ENCODE measurements at regions not wholly inside any gene's neighbourhood (a gene's known extent, or its start where the extent isn't known, plus 50 kb on each side); places are given as distances from the start of the nearest gene placed in this dataset.

- Histone ChIP-seq H2AK9ac (replicated peaks; ENCODE audit: low read depth, low read length, poor library complexity) (no peak overlapping the region), H4K8ac (ENCODE audit: low read depth in 2 of 2, low read length in 2 of 2) (no peak overlapping the region), H2AK5ac (ENCODE audit: low read depth, low read length) (no peak overlapping the region), H2BK120ac (ENCODE audit: low read depth, low read length) (peak overlapping the region; percentile 59; the same call in 1 of the 2 replicates), H3K27me3 (ENCODE audit: control insufficient read depth, insufficient read depth, low read length) (no peaks in the 10 kb centered on the region), H2AFZ (replicated peaks; ENCODE audit: low read length, poor library complexity) (no peak overlapping the region), H3K9ac (ENCODE audit: low read depth, low read length) (no peak overlapping the region), H3K27ac (ENCODE audit: insufficient read depth, low read length) (no peak overlapping the region), H3K4me2 (ENCODE audit: low read depth, low read length) (no peak overlapping the region), H2BK5ac (ENCODE audit: low read depth, low read length, poor library complexity, severe bottlenecking) (no peak overlapping the region), H3K79me1 (ENCODE audit: low read depth in 1 of 2, low read length in 2 of 2) (no peaks in the 10 kb centered on the region), H3K4me1 (ENCODE audit: control insufficient read depth, insufficient read depth, low read length) (no peaks in the 10 kb centered on the region), H3K4ac (ENCODE audit: low read depth, low read length) (peak overlapping the region; percentile 45), H3K9me1 (ENCODE audit: insufficient read depth, low read length) (no peaks in the 10 kb centered on the region), H4K20me1 (ENCODE audit: insufficient read depth, low read length) (no peaks in the 10 kb centered on the region), H4K5ac (ENCODE audit: low read depth, low read length) (no peak overlapping the region), H2BK15ac (ENCODE audit: low read depth, low read length) (0 out of 3 replicates have a peak overlapping the region, but pooled peaks have one; percentile 2), H3K36me3 (ENCODE audit: control insufficient read depth, insufficient read depth, low read length) (no peaks in the 10 kb centered on the region), H3K56ac (ENCODE audit: extremely low read depth, insufficient read depth, low read length) (no peak overlapping the region), H2BK20ac (ENCODE audit: low read depth, low read length) (peak overlapping the region; percentile 57; the same call in 1 of the 2 replicates), H3K4me3 (ENCODE audit: insufficient read depth, low read depth, low read length) (no peak overlapping the region), H4K91ac (ENCODE audit: insufficient read depth, low read depth, low read length) (no peak overlapping the region), H3K14ac (replicated peaks; ENCODE audit: low read depth, low read length) (no peak overlapping the region), H3K18ac (ENCODE audit: low read depth, low read length) (no peak overlapping the region), H3K23ac (ENCODE audit: low read depth, low read length) (no peak overlapping the region), H3K9me3 (ENCODE audit: control insufficient read depth, insufficient read depth, low read length) (no peaks in the 10 kb centered on the region)
- no CpG with 5 or more reads among the region's 6 CpGs for WGBS, 2 experiments (ENCODE audit: extremely low coverage in 2 of 2, insufficient read length in 1 of 2)
- dilution Hi-C loops (cut with HindIII; ENCODE audit: low sequenced_read_pairs, unreplicated experiment) (no loop called here), intact Hi-C loops (cut with micrococcal nuclease) (no loop called here), in situ Hi-C loops (cut with MboI; ENCODE audit: low sequenced_read_pairs) (no loop called here)
- DNase-seq = no peak
- POLR2A ChIA-PET (ENCODE audit: unreplicated experiment) = no interaction called here
- ATAC-seq (ENCODE audit: low read depth) = no peak
- CTCF ChIA-PET = interaction anchor here (0.8 kb wide), 1 partner anchor 953 kb away, joined by 6 read pairs; no protein-coding TSS in a partner anchor
- BruUV-seq (replicated peaks) = no TSS peak
- TF ChIP-seq MAFK (IDR thresholded peaks at IDR 0.05; ENCODE audit: low read depth, low read length) = no peak
- no peak for TF ChIP-seq RFX5 (IDR thresholded peaks at IDR 0.05; ENCODE audit: low read depth, low read length)
- no peak for TF ChIP-seq ELK1 (IDR thresholded peaks at IDR 0.05; ENCODE audit: borderline replicate concordance, low read depth, low read length)
- no peak for TF ChIP-seq BHLHE40 (IDR thresholded peaks at IDR 0.05; ENCODE audit: low read depth, low read length)
- TF ChIP-seq FOS (IDR thresholded peaks at IDR 0.05; ENCODE audit: low read depth, low read length) = no peak
- TF ChIP-seq MXI1 (IDR thresholded peaks at IDR 0.05; ENCODE audit: borderline replicate concordance, low read depth, low read length) = no peak
- no peak for TF ChIP-seq RCOR1 (IDR thresholded peaks at IDR 0.05; ENCODE audit: insufficient replicate concordance, low read length)
- no peak for TF ChIP-seq SMC3 (IDR thresholded peaks at IDR 0.05; ENCODE audit: low read depth, low read length)
- no peak for TF ChIP-seq POLR2A (IDR thresholded peaks at IDR 0.05; ENCODE audit: low read depth, low read length)
- TF ChIP-seq RAD21 (IDR thresholded peaks at IDR 0.05; ENCODE audit: low read length) = no peak
- TF ChIP-seq, protein P1, sequence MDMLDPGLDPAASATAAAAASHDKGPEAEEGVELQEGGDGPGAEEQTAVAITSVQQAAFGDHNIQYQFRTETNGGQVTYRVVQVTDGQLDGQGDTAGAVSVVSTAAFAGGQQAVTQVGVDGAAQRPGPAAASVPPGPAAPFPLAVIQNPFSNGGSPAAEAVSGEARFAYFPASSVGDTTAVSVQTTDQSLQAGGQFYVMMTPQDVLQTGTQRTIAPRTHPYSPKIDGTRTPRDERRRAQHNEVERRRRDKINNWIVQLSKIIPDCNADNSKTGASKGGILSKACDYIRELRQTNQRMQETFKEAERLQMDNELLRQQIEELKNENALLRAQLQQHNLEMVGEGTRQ (IDR thresholded peaks at IDR 0.05; ENCODE audit: low read depth, low read length) = no peak
- no peak for TF ChIP-seq NFE2L2 (IDR thresholded peaks at IDR 0.05; ENCODE audit: low read depth, low read length)
- no peak for TF ChIP-seq CEBPB (IDR thresholded peaks at IDR 0.05; ENCODE audit: low read depth, low read length)
- TF ChIP-seq, protein P2, sequence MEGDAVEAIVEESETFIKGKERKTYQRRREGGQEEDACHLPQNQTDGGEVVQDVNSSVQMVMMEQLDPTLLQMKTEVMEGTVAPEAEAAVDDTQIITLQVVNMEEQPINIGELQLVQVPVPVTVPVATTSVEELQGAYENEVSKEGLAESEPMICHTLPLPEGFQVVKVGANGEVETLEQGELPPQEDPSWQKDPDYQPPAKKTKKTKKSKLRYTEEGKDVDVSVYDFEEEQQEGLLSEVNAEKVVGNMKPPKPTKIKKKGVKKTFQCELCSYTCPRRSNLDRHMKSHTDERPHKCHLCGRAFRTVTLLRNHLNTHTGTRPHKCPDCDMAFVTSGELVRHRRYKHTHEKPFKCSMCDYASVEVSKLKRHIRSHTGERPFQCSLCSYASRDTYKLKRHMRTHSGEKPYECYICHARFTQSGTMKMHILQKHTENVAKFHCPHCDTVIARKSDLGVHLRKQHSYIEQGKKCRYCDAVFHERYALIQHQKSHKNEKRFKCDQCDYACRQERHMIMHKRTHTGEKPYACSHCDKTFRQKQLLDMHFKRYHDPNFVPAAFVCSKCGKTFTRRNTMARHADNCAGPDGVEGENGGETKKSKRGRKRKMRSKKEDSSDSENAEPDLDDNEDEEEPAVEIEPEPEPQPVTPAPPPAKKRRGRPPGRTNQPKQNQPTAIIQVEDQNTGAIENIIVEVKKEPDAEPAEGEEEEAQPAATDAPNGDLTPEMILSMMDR (conservative IDR thresholded peaks at IDR 0.05; ENCODE audit: low read depth, low read length) = no peak
- TF ChIP-seq CHD1 (IDR thresholded peaks at IDR 0.05; ENCODE audit: low read depth, low read length) = no peak
- TF ChIP-seq MAZ (IDR thresholded peaks at IDR 0.05; ENCODE audit: borderline replicate concordance, low read depth, low read length) = no peak
These were observed 265.3 kb downstream of the MRPL39 start for GRCh38 chr21:25341981-25342380.

Measured in IMR-90 (cell line).